IPS-18c (cell line): ENCODE measurements at regions not wholly inside any gene's neighbourhood (a gene's known extent, or its start where the extent isn't known, plus 50 kb on each side); places are given as distances from the start of the nearest gene placed in this dataset.
"Not testable (repeated sequence)": the region's sequence is repeated elsewhere in the genome, so short reads cannot be mapped to it uniquely, and the experiment has no call there.

Experiments
- H3K4me3 ChIP-seq: 2 replicates; pipeline ENCODE4 v1.7.0; 2013; ENCODE audit warnings: low read depth, mild to moderate bottlenecking, low read length, moderate library complexity; ENCODE audit not compliant: insufficient read depth
- H3K9me3 ChIP-seq: one replicate; pipeline ENCODE4 v1.6.1; 2013; ENCODE audit warnings: mild to moderate bottlenecking, low read length, moderate library complexity; ENCODE audit not compliant: control insufficient read depth, insufficient read depth

GRCh38 chr5:174807471-174807870 is 83.1 kb downstream of the MSX2 start:
- no peaks in the 10 kb centered on the region for H3K9me3 ChIP-seq
- no peak overlapping the region for H3K4me3 ChIP-seq

- no peaks in the 10 kb centered on the region for H3K9me3 ChIP-seq
- no peak overlapping the region for H3K4me3 ChIP-seq
Observed at GRCh38 chr5:174806729-174807128, 82.3 kb downstream of the MSX2 start.

- Histone ChIP-seq H3K9me3 (no peaks in the 10 kb centered on the region), H3K4me3 (no peak overlapping the region)
Observed at GRCh38 chr5:174801798-174802197, 77.4 kb downstream of the MSX2 start.

- Histone ChIP-seq H3K4me3 (no peak overlapping the region), H3K9me3 (no peaks in the 10 kb centered on the region)
Observed at GRCh38 chr5:174800435-174800834, 76.1 kb downstream of the MSX2 start.

- Histone ChIP-seq H3K4me3 (no peak overlapping the region), H3K9me3 (no peaks in the 10 kb centered on the region)
Observed at GRCh38 chr5:174799121-174799520, 74.7 kb downstream of the MSX2 start.

- Histone ChIP-seq H3K4me3 (no peak overlapping the region), H3K9me3 (no peaks in the 10 kb centered on the region)
Observed at GRCh38 chr5:174798551-174798951, 74.2 kb downstream of the MSX2 start.

GRCh38 chr5:174796711-174797192 is 72.4 kb downstream of the MSX2 start:
- no peak overlapping the region for H3K4me3 ChIP-seq

GRCh38 chr5:174794931-174795672 is 70.7 kb downstream of the MSX2 start:
- Histone ChIP-seq H3K9me3 (no peaks in the 10 kb centered on the region), H3K4me3 (no peak overlapping the region)

More at GRCh38 chr5:174796711-174797192, 72.4 kb downstream of the MSX2 start:
- H3K9me3 ChIP-seq, result no peaks in the 10 kb centered on the region

GRCh38 chr5:174793684-174794328 is 69.4 kb downstream of the MSX2 start:
- no peak overlapping the region for H3K4me3 ChIP-seq
- H3K9me3 ChIP-seq, result no peaks in the 10 kb centered on the region

- H3K4me3 ChIP-seq, result no peak overlapping the region
- no peaks in the 10 kb centered on the region for H3K9me3 ChIP-seq
Observed at GRCh38 chr5:174793076-174793475, 68.7 kb downstream of the MSX2 start.

- not testable (repeated sequence) for H3K9me3 ChIP-seq, H3K4me3 ChIP-seq
Observed at GRCh38 chr5:174792265-174792664, 67.9 kb downstream of the MSX2 start.

- H3K4me3 ChIP-seq, result no peak overlapping the region
Observed at GRCh38 chr5:174790906-174791305, 66.5 kb downstream of the MSX2 start.

GRCh38 chr5:174789596-174789995 is 65.2 kb downstream of the MSX2 start:
- no peaks in the 10 kb centered on the region for H3K9me3 ChIP-seq
- H3K4me3 ChIP-seq, result no peak overlapping the region

More at GRCh38 chr5:174790906-174791305, 66.5 kb downstream of the MSX2 start:
- H3K9me3 ChIP-seq, result no peaks in the 10 kb centered on the region

GRCh38 chr5:174785120-174785680 is 60.8 kb downstream of the MSX2 start:
- Histone ChIP-seq H3K4me3 (no peak overlapping the region), H3K9me3 (peaks cover under 1% of the 10 kb centered on the region)
